ENCODE measurements at regions not wholly inside any gene's neighbourhood (a gene's known extent, or its start where the extent isn't known, plus 50 kb on each side); places are given as distances from the start of the nearest gene placed in this dataset.

DNA sequence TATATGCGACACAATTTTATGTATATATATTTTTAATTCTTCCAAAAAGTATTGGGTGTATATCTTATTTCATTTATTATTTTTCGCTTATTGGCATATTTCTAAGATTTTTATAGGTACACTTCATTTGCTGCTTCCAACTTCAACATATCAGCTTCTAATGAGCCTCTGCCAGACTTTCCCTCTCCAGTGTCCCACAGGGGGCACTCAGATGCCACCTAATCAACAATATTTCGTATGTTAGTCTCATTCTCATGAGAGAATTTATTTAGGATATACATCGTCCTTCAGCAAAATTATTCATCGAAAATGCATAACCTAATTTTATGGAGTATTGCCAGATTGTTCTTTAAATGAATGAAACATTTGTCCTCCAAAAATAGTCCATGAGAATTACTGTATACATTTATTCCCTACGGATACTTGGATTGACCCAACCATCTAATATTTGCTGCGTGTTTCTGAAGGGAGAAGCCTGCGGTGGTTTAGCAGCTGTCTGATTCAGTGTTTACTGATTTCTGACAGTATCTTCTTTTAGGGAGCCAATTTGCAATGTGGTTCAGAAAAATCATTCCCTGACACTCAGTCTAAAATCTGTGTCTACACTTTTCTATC is 100.6 kb upstream of the SELENOP start:
- TF ChIP-seq, protein P1, sequence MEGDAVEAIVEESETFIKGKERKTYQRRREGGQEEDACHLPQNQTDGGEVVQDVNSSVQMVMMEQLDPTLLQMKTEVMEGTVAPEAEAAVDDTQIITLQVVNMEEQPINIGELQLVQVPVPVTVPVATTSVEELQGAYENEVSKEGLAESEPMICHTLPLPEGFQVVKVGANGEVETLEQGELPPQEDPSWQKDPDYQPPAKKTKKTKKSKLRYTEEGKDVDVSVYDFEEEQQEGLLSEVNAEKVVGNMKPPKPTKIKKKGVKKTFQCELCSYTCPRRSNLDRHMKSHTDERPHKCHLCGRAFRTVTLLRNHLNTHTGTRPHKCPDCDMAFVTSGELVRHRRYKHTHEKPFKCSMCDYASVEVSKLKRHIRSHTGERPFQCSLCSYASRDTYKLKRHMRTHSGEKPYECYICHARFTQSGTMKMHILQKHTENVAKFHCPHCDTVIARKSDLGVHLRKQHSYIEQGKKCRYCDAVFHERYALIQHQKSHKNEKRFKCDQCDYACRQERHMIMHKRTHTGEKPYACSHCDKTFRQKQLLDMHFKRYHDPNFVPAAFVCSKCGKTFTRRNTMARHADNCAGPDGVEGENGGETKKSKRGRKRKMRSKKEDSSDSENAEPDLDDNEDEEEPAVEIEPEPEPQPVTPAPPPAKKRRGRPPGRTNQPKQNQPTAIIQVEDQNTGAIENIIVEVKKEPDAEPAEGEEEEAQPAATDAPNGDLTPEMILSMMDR (IDR thresholded peaks at IDR 0.05) = peak in 3 of 4 donors; percentile 20 to 27 (median 26)
- TF ChIP-seq POLR2A (IDR thresholded peaks at IDR 0.05) = no peak

Data from right lobe of liver (tissue), 4 donors.